ENCODE measurements at regions not wholly inside any gene's neighbourhood (a gene's known extent, or its start where the extent isn't known, plus 50 kb on each side); places are given as distances from the start of the nearest gene placed in this dataset.

GRCh38 chr20:19808498-19808897 lies 50.4 kb downstream of the RIN2 start:
- FAIRE-seq, result no peak
- DNase-seq (ENCODE audit: low spot score), result no peak
- Histone ChIP-seq H2AFZ (ENCODE audit: low read length) (no peak overlapping the region), H3K4me3 (replicated peaks in 1 of 3; ENCODE audit: insufficient read depth in 1 of 3, low read depth in 2 of 3, low read length in 3 of 3) (no peak overlapping the region), H3K4me1 (ENCODE audit: insufficient read depth, low read length) (peaks cover 9% of the 10 kb centered on the region), H3K9ac (ENCODE audit: insufficient read depth, low read depth, low read length) (no peak overlapping the region), H3K36me3 (replicated peaks in 1 of 2; ENCODE audit: control insufficient read depth in 1 of 2, insufficient read depth in 2 of 2, low read length in 2 of 2) (no peaks in the 10 kb centered on the region), H3K9me3 (ENCODE audit: low read length) (no peaks in the 10 kb centered on the region), H3K27me3 (ENCODE audit: control insufficient read depth in 1 of 2, insufficient read depth in 2 of 2, low read length in 2 of 2) (no peaks in the 10 kb centered on the region), H3K27ac (ENCODE audit: extremely low read length, insufficient read depth, low read length) (no peak overlapping the region), H4K20me1 (ENCODE audit: insufficient read depth, low read length) (no peaks in the 10 kb centered on the region), H3K4me2 (ENCODE audit: low read depth, low read length) (no peak overlapping the region), H3K79me2 (ENCODE audit: insufficient read depth, low read length) (no peaks in the 10 kb centered on the region)
- intact Hi-C loops (cut with micrococcal nuclease; ENCODE audit: unreplicated experiment) (no loop called here), in situ Hi-C loops (cut with HindIII; ENCODE audit: extremely low pct_ligation_motif_present, low pct_unique_long_range_greater_than_20kb) (no loop called here)
- 69% methylated on average over 8 of the region's 8 CpGs for WGBS (ENCODE audit: low lambda C conversion rate)
- POLR2A ChIA-PET, result no interaction called here
- no TSS peak for BruUV-seq (replicated peaks)
- CTCF ChIA-PET (ENCODE audit: low intra/inter-chr PET ratio, low total read pairs), result no interaction called here
- ATAC-seq, result peak; percentile 27; the same call in 2 of the 3 replicates
- no peak for TF ChIP-seq ZNF550 (CRISPR knock-in tag; IDR thresholded peaks at IDR 0.05; ENCODE audit: borderline replicate concordance)
- TF ChIP-seq ZNF740 (CRISPR knock-in tag; IDR thresholded peaks at IDR 0.05), result no peak
- TF ChIP-seq CCAR2 (optimal IDR thresholded peaks at IDR 0.05; ENCODE audit: low read depth, low read length), result no peak
- TF ChIP-seq ZNF225 (CRISPR knock-in tag; IDR thresholded peaks at IDR 0.05), result no peak
- no peak for TF ChIP-seq ZNF570 (CRISPR knock-in tag; IDR thresholded peaks at IDR 0.05; ENCODE audit: borderline replicate concordance)
- TF ChIP-seq ZNF12 (CRISPR knock-in tag; IDR thresholded peaks at IDR 0.05), result no peak
- no peak for TF ChIP-seq ZNF446 (CRISPR knock-in tag; IDR thresholded peaks at IDR 0.05)
- TF ChIP-seq ZNF558 (CRISPR knock-in tag; IDR thresholded peaks at IDR 0.05; ENCODE audit: borderline replicate concordance), result no peak
- no peak for TF ChIP-seq ZNF563 (CRISPR knock-in tag; IDR thresholded peaks at IDR 0.05)
- TF ChIP-seq FOXP1 (IDR thresholded peaks at IDR 0.05), result no peak
- TF ChIP-seq FOXP1 (CRISPR knock-in tag; IDR thresholded peaks at IDR 0.05), result no peak
- TF ChIP-seq ZBTB38 (CRISPR knock-in tag; IDR thresholded peaks at IDR 0.05), result no peak
- TF ChIP-seq TEAD2 (CRISPR knock-in tag; IDR thresholded peaks at IDR 0.05), result no peak
- TF ChIP-seq EZH2 (conservative IDR thresholded peaks at IDR 0.05; ENCODE audit: low read depth, low read length), result no peak
- TF ChIP-seq MIER3 (CRISPR knock-in tag; IDR thresholded peaks at IDR 0.05; ENCODE audit: borderline replicate concordance), result no peak
- no peak for TF ChIP-seq ZGPAT (CRISPR knock-in tag; IDR thresholded peaks at IDR 0.05)
- TF ChIP-seq TBX3 (IDR thresholded peaks at IDR 0.05; ENCODE audit: borderline replicate concordance), result no peak

All from HepG2 (cell line).